Transverse colon (tissue), 4 donors: ENCODE measurements at regions not wholly inside any gene's neighbourhood (a gene's known extent, or its start where the extent isn't known, plus 50 kb on each side); places are given as distances from the start of the nearest gene placed in this dataset.

Experiments
- DNase-seq: peaks from one replicate; pipeline ENCODE4 v3.0.0-alpha.2; 2019
- H3K27ac ChIP-seq, 4 donors: fragments of 200-600 bp; sonication (generic); 2 replicates each; pipeline ENCODE4 v1.5.1; 2016 to 2018; ENCODE audit warnings: inconsistent platforms in 4 of 4
- H3K27me3 ChIP-seq: fragments of 200-600 bp; sonication (generic); 2 replicates; pipeline ENCODE4 v1.5.1; 2017; ENCODE audit warnings: inconsistent platforms
- H3K36me3 ChIP-seq, 4 donors: fragments of 200-600 bp; sonication (generic); 2 replicates each; pipeline ENCODE4 v1.5.1; 2017 to 2019; ENCODE audit warnings: inconsistent platforms in 4 of 4
- H3K4me1 ChIP-seq, 4 donors: fragments of 200-600 bp; sonication (generic); 2 replicates each; pipeline ENCODE4 v1.5.1; 2017 to 2020; ENCODE audit warnings: inconsistent platforms in 4 of 4
- H3K4me3 ChIP-seq, 4 donors: fragments of 200-600 bp; sonication (generic); 1 replicate in 1 of 4; 2 replicates in 3 of 4; pipeline versions ENCODE4 v1.5.1 to v1.6.1; 2017 to 2019; ENCODE audit warnings: inconsistent platforms in 4 of 4
- H3K9me3 ChIP-seq, 2 donors: fragments of 200-600 bp; sonication (generic); 2 replicates each; pipeline ENCODE4 v1.5.1; 2017 to 2019; ENCODE audit warnings: inconsistent platforms in 2 of 2
- CTCF ChIP-seq, 5 experiments: fragments of 200-600 bp in 3 of 5; fragments of 450-650 bp in 2 of 5; sonication (generic) in 3 of 5; IDR thresholded peaks; 1 replicate in 2 of 5; 2 replicates in 3 of 5; pipeline ENCODE4 v1.5.1; 2016 to 2017; ENCODE audit warnings: antibody characterized with exemption in 5 of 5, inconsistent platforms in 3 of 5, mild to moderate bottlenecking in 2 of 5, moderate library complexity in 1 of 5
- EP300 ChIP-seq: sonication (generic); formaldehyde crosslinking; IDR thresholded peaks from one replicate; pipeline ENCODE4 v1.6.1; 2017; ENCODE audit warnings: antibody characterized with exemption, low read depth
- POLR2A ChIP-seq: fragments of 450-650 bp; IDR thresholded peaks from one replicate; pipeline ENCODE4 v1.6.1; 2016; ENCODE audit warnings: antibody characterized with exemption, mild to moderate bottlenecking, moderate library complexity
- POLR2AphosphoS5 ChIP-seq, 3 donors: sonication (generic); formaldehyde crosslinking; IDR thresholded peaks; one replicate each; pipeline ENCODE4 v1.6.1; 2016; ENCODE audit warnings: antibody characterized with exemption in 3 of 3
- WGBS, 2 donors: methylation state at CpG; one replicate each; pipeline ENCODE4 v1.1.5; 2018; ENCODE audit warnings: low coverage in 1 of 2; 5-methylcytosine and 5-hydroxymethylcytosine counted together
- in situ Hi-C, 4 donors: fragments of 200-750 bp; cut with MboI; loops; one replicate each; pipeline versions ENCODE4 v1.15.0 to v1.15.1; 2017; ENCODE audit warnings: low sequenced_read_pairs in 3 of 4, low pct_ligation_motif_present in 1 of 4, low pct_unique_long_range_greater_than_20kb in 1 of 4
- intact Hi-C: fragments of 100-400 bp; cut with DNase I; formaldehyde crosslinking; loops from one replicate; pipeline ENCODE4 v1.15.1; 2023; ENCODE audit warnings: low total_unique reads

GRCh38 chr4:143089291-143089690 is 95.4 kb upstream of the USP38 start:
- no peak for DNase-seq
- Histone ChIP-seq H3K4me1 (peaks cover 4 to 22% (median 10%) of the 10 kb centered on the region in 4 donors), H3K9me3 (no peaks in the 10 kb centered on the region), H3K27me3 (no peaks in the 10 kb centered on the region), H3K4me3 (no peak overlapping the region), H3K27ac (no peak overlapping the region), H3K36me3 (no peaks in the 10 kb centered on the region)
- intact Hi-C loops = no loop called here
- in situ Hi-C loops = no loop called here
- TF ChIP-seq POLR2A = no peak
- TF ChIP-seq CTCF (IDR thresholded peaks at IDR 0.05) = no peak
- TF ChIP-seq POLR2AphosphoS5 (IDR thresholded peaks at IDR 0.05) = no peak
- TF ChIP-seq EP300 = no peak

- H3K4me1 ChIP-seq = peaks cover 0 to 16% (median 5%) of the 10 kb centered on the region in 4 donors
- no peaks in the 10 kb centered on the region for H3K27me3 ChIP-seq
- DNase-seq = no peak
- no peaks in the 10 kb centered on the region for H3K9me3 ChIP-seq
- no peak overlapping the region for H3K4me3 ChIP-seq
- TF ChIP-seq POLR2AphosphoS5 (IDR thresholded peaks at IDR 0.05) (no peak), CTCF (IDR thresholded peaks at IDR 0.05) (no peak), EP300 (no peak), POLR2A (no peak)
- in situ Hi-C loops (no loop called here), intact Hi-C loops (no loop called here)
- H3K27ac ChIP-seq = no peak overlapping the region
- no peaks in the 10 kb centered on the region for H3K36me3 ChIP-seq
Measured at GRCh38 chr4:143089847-143090246, 94.9 kb upstream of the USP38 start.

GRCh38 chr4:143091862-143092261 is 92.9 kb upstream of the USP38 start:
- no peaks in the 10 kb centered on the region for H3K9me3 ChIP-seq
- 64 to 72% methylated on average over 2 of the region's 2 CpGs for WGBS, 2 donors
- TF ChIP-seq EP300 (no peak), POLR2AphosphoS5 (IDR thresholded peaks at IDR 0.05) (no peak), POLR2A (no peak), CTCF (IDR thresholded peaks at IDR 0.05) (no peak)
- H3K27me3 ChIP-seq = no peaks in the 10 kb centered on the region
- intact Hi-C loops = no loop called here
- no peak overlapping the region for H3K27ac ChIP-seq
- no peaks in the 10 kb centered on the region for H3K36me3 ChIP-seq
- no peak for DNase-seq
- in situ Hi-C loops = no loop called here
- no peak overlapping the region for H3K4me3 ChIP-seq
- peaks cover 0 to 5% (median 0%) of the 10 kb centered on the region in 4 donors for H3K4me1 ChIP-seq

- H3K27ac ChIP-seq = peak overlapping the region in 2 of 4 donors; percentile 25 to 53
- H3K4me3 ChIP-seq = no peak overlapping the region
- no peaks in the 10 kb centered on the region for H3K36me3 ChIP-seq
- in situ Hi-C loops = no loop called here
- intact Hi-C loops = no loop called here
- no peak for DNase-seq
- H3K4me1 ChIP-seq = peaks cover 0 to 16% (median 0%) of the 10 kb centered on the region in 4 donors
- 32 to 67% methylated on average over 1 of the region's 1 CpG for WGBS, 2 donors
- TF ChIP-seq POLR2AphosphoS5 (IDR thresholded peaks at IDR 0.05) (no peak), POLR2A (no peak), EP300 (no peak), CTCF (IDR thresholded peaks at IDR 0.05) (no peak)
- no peaks in the 10 kb centered on the region for H3K9me3 ChIP-seq
- H3K27me3 ChIP-seq = no peaks in the 10 kb centered on the region
Measured at GRCh38 chr4:143095447-143095846, 89.3 kb upstream of the USP38 start.
